ENCODE measurements at regions not wholly inside any gene's neighbourhood (a gene's known extent, or its start where the extent isn't known, plus 50 kb on each side); places are given as distances from the start of the nearest gene placed in this dataset.

DNA sequence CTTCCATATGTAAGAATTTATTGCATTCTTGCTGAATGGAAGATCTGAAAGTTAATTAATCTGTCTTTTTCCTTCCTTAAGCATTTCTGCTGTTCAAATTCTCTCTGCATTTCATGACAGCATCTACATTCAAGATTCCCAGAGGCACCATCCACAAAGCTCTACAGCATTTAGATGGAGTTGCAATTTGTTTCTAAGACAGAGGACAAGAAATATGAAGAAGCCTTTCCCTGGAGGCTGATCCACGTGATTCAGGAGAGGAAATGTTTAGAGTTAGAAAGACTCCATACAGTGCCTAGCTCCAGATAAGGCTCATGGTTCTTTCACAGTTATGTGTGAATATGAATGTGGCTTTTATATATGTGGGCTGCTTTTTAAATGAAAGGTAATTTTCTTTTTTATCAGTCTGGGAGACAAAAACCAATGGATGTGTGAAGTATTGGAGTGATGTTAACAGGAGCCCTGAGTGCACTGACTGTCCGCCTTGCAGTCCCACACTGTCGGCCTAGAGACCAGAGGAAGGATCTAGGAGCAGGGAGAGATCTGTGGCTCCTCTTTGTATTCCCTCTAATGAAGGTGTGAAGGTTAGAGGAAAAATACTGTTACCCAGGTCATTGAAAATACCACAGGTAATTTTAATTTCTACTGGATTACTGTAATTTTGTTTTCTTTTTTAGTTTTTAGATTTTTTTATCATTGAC, 686.6 kb upstream of the GJE1 start:
- H3K4me3 Mint-ChIP-seq, result no peak overlapping the region
- no peaks in the 10 kb centered on the region for H3K36me3 Mint-ChIP-seq (ENCODE audit: low read depth)
- H3K27ac Mint-ChIP-seq, result no peak overlapping the region
- intact Hi-C loops (cut with micrococcal nuclease), result no loop called here
- no peaks in the 10 kb centered on the region for H3K4me1 Mint-ChIP-seq (ENCODE audit: low read depth)
- H3K9me3 Mint-ChIP-seq, result no peaks in the 10 kb centered on the region
- H3K27me3 Mint-ChIP-seq, result no peaks in the 10 kb centered on the region

DNA sequence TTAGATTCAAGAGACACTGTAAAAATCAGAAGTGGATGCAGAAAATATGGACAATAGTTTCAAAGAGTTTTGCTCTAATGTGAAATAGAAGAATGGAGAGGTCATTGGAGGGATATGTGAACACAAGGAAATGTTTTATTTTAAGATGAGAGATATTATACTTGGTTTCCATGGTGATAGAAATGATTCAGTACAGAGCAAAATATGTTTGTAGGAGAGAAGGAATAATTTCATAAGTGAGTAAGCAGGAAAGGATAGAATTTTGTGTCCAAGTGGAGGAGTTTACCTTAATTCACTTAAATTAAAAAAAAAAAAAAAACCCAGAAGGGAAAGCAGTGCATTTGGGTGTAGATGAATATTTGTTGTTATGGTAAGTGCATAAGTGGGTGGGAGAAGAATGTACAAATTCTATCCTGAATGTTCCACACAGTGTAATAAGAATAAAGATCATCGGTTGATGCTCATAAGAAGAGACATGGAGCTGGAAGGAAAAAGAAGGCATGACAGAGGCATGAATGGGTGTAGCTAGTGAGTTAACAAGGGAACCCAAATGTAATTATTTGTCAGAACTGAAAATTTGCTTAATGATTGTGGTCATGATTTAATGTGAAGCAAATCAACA, 688.9 kb upstream of the GJE1 start:
- H3K27ac Mint-ChIP-seq, result no peak overlapping the region
- H3K4me1 Mint-ChIP-seq (ENCODE audit: low read depth), result no peaks in the 10 kb centered on the region
- H3K36me3 Mint-ChIP-seq (ENCODE audit: low read depth), result no peaks in the 10 kb centered on the region
- intact Hi-C loops (cut with micrococcal nuclease), result no loop called here
- no peaks in the 10 kb centered on the region for H3K27me3 Mint-ChIP-seq
- H3K9me3 Mint-ChIP-seq, result no peaks in the 10 kb centered on the region
- no peak overlapping the region for H3K4me3 Mint-ChIP-seq

GRCh38 chr6:141443032-141443431, 689.7 kb upstream of the GJE1 start:
- intact Hi-C loops (cut with micrococcal nuclease), result no loop called here
- no peaks in the 10 kb centered on the region for H3K4me1 Mint-ChIP-seq (ENCODE audit: low read depth)
- H3K4me3 Mint-ChIP-seq, result no peak overlapping the region
- H3K27ac Mint-ChIP-seq, result no peak overlapping the region
- no peaks in the 10 kb centered on the region for H3K9me3 Mint-ChIP-seq
- no peaks in the 10 kb centered on the region for H3K27me3 Mint-ChIP-seq
- H3K36me3 Mint-ChIP-seq (ENCODE audit: low read depth), result no peaks in the 10 kb centered on the region

DNA sequence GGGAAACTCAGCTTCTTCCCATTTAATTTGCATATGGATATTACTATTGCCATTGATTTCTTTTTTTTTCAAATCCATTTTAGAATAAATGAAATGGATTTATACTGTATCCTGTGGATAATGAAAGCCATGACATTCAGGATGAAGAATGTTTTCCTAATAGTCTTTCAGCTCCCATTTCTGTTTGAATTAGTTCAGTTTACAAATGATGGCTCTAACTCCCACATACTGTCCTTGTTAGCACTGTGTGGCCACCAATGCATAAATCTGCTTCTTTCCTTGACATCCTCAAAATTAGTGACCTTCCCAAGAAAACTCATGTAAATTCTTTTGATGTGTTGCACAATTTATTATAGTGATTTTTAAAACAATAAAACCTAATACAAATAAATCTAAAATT, 693.2 kb upstream of the GJE1 start:
- H3K9me3 Mint-ChIP-seq, result no peaks in the 10 kb centered on the region
- H3K4me3 Mint-ChIP-seq, result no peak overlapping the region
- H3K27me3 Mint-ChIP-seq, result no peaks in the 10 kb centered on the region
- H3K36me3 Mint-ChIP-seq (ENCODE audit: low read depth), result no peaks in the 10 kb centered on the region
- no peaks in the 10 kb centered on the region for H3K4me1 Mint-ChIP-seq (ENCODE audit: low read depth)
- intact Hi-C loops (cut with micrococcal nuclease), result no loop called here
- no peak overlapping the region for H3K27ac Mint-ChIP-seq

- Mint-ChIP-seq H3K4me1 (ENCODE audit: low read depth) (no peaks in the 10 kb centered on the region), H3K27ac (no peak overlapping the region), H3K9me3 (no peaks in the 10 kb centered on the region), H3K27me3 (no peaks in the 10 kb centered on the region), H3K36me3 (ENCODE audit: low read depth) (no peaks in the 10 kb centered on the region), H3K4me3 (no peak overlapping the region)
- intact Hi-C loops (cut with micrococcal nuclease), result no loop called here
Observed at GRCh38 chr6:141437685-141438084, 695.0 kb upstream of the GJE1 start.

GRCh38 chr6:141437011-141437410, 695.7 kb upstream of the GJE1 start:
- no peaks in the 10 kb centered on the region for H3K27me3 Mint-ChIP-seq
- no peak overlapping the region for H3K4me3 Mint-ChIP-seq
- intact Hi-C loops (cut with micrococcal nuclease), result no loop called here
- no peak overlapping the region for H3K27ac Mint-ChIP-seq
- no peaks in the 10 kb centered on the region for H3K4me1 Mint-ChIP-seq (ENCODE audit: low read depth)
- no peaks in the 10 kb centered on the region for H3K9me3 Mint-ChIP-seq
- no peaks in the 10 kb centered on the region for H3K36me3 Mint-ChIP-seq (ENCODE audit: low read depth)

- no peaks in the 10 kb centered on the region for H3K36me3 Mint-ChIP-seq (ENCODE audit: low read depth)
- no peaks in the 10 kb centered on the region for H3K27me3 Mint-ChIP-seq
- intact Hi-C loops (cut with micrococcal nuclease), result no loop called here
- H3K27ac Mint-ChIP-seq, result no peak overlapping the region
- peaks cover 54% of the 10 kb centered on the region for H3K9me3 Mint-ChIP-seq
- H3K4me3 Mint-ChIP-seq, result no peak overlapping the region
- H3K4me1 Mint-ChIP-seq (ENCODE audit: low read depth), result no peaks in the 10 kb centered on the region
Observed at GRCh38 chr6:141426400-141426980, 706.2 kb upstream of the GJE1 start.

DNA sequence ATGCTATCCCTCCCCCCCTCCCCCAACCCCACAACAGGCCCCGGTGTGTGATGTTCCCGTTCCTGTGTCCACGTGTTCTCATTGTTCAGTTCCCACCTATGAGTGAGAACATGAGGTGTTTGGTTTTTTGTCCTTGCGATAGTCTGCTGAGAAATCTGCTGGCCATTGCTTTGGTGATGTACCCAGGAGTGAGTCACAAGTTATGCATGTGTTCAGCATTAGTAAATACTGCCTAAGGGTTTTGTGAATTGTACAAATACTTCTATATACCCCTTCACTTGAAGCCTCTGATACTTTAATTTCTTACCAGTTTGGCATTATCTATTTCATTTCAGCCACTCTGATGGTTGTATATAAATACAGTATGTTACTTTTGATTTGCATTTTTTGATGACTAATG, 711.3 kb upstream of the GJE1 start:
- intact Hi-C loops (cut with micrococcal nuclease), result no loop called here
- no peak overlapping the region for H3K4me3 Mint-ChIP-seq
- H3K27ac Mint-ChIP-seq, result no peak overlapping the region
- no peaks in the 10 kb centered on the region for H3K36me3 Mint-ChIP-seq (ENCODE audit: low read depth)
- H3K27me3 Mint-ChIP-seq, result no peaks in the 10 kb centered on the region
- H3K4me1 Mint-ChIP-seq (ENCODE audit: low read depth), result no peaks in the 10 kb centered on the region
- H3K9me3 Mint-ChIP-seq, result peaks cover 12% of the 10 kb centered on the region

- Mint-ChIP-seq H3K9me3 (no peaks in the 10 kb centered on the region), H3K36me3 (ENCODE audit: low read depth) (no peaks in the 10 kb centered on the region), H3K27me3 (no peaks in the 10 kb centered on the region), H3K4me3 (no peak overlapping the region), H3K27ac (no peak overlapping the region), H3K4me1 (ENCODE audit: low read depth) (no peaks in the 10 kb centered on the region)
- intact Hi-C loops (cut with micrococcal nuclease), result no loop called here
Observed at GRCh38 chr6:141418076-141418475, 714.6 kb upstream of the GJE1 start.

DNA sequence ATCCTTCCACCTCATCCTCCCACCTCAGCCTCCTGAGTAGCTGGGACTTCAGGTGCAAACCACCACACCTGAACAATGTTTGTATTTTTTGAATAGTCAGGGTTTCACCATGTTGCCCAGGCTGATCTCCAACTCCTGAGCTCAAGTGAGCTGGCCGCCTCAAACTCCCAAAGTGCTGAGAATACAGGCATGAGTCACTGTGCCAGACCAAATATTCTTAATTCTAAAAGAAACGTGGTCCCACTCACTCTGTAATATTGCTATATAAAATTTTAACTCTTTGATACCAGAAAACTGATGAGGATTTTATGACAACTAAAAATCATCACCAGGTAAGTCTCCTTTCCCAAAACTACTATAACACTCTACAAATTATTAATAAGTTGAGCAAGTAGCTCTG, 716.8 kb upstream of the GJE1 start:
- Mint-ChIP-seq H3K9me3 (no peaks in the 10 kb centered on the region), H3K4me1 (ENCODE audit: low read depth) (no peaks in the 10 kb centered on the region), H3K27me3 (no peaks in the 10 kb centered on the region), H3K27ac (no peak overlapping the region), H3K4me3 (no peak overlapping the region), H3K36me3 (ENCODE audit: low read depth) (no peaks in the 10 kb centered on the region)
- intact Hi-C loops (cut with micrococcal nuclease), result no loop called here

GRCh38 chr6:141413196-141413595, 719.5 kb upstream of the GJE1 start:
- H3K27me3 Mint-ChIP-seq, result no peaks in the 10 kb centered on the region
- H3K9me3 Mint-ChIP-seq, result peaks cover 12% of the 10 kb centered on the region
- no peaks in the 10 kb centered on the region for H3K36me3 Mint-ChIP-seq (ENCODE audit: low read depth)
- intact Hi-C loops (cut with micrococcal nuclease), result no loop called here
- no peaks in the 10 kb centered on the region for H3K4me1 Mint-ChIP-seq (ENCODE audit: low read depth)
- H3K4me3 Mint-ChIP-seq, result no peak overlapping the region
- no peak overlapping the region for H3K27ac Mint-ChIP-seq

GRCh38 chr6:141406761-141407160, 726.0 kb upstream of the GJE1 start:
- H3K36me3 Mint-ChIP-seq (ENCODE audit: low read depth), result no peaks in the 10 kb centered on the region
- H3K9me3 Mint-ChIP-seq, result peaks cover 16% of the 10 kb centered on the region
- no peak overlapping the region for H3K27ac Mint-ChIP-seq
- no peaks in the 10 kb centered on the region for H3K27me3 Mint-ChIP-seq
- H3K4me1 Mint-ChIP-seq (ENCODE audit: low read depth), result no peaks in the 10 kb centered on the region
- intact Hi-C loops (cut with micrococcal nuclease), result no loop called here
- no peak overlapping the region for H3K4me3 Mint-ChIP-seq

GRCh38 chr6:141403827-141404226, 728.9 kb upstream of the GJE1 start:
- H3K9me3 Mint-ChIP-seq, result peaks cover 11% of the 10 kb centered on the region
- H3K27me3 Mint-ChIP-seq, result no peaks in the 10 kb centered on the region
- no peaks in the 10 kb centered on the region for H3K36me3 Mint-ChIP-seq (ENCODE audit: low read depth)
- no peaks in the 10 kb centered on the region for H3K4me1 Mint-ChIP-seq (ENCODE audit: low read depth)
- intact Hi-C loops (cut with micrococcal nuclease), result no loop called here
- no peak overlapping the region for H3K27ac Mint-ChIP-seq
- no peak overlapping the region for H3K4me3 Mint-ChIP-seq

- H3K4me1 Mint-ChIP-seq (ENCODE audit: low read depth), result no peaks in the 10 kb centered on the region
- no peak overlapping the region for H3K27ac Mint-ChIP-seq
- H3K36me3 Mint-ChIP-seq (ENCODE audit: low read depth), result no peaks in the 10 kb centered on the region
- intact Hi-C loops (cut with micrococcal nuclease), result no loop called here
- H3K4me3 Mint-ChIP-seq, result no peak overlapping the region
- H3K9me3 Mint-ChIP-seq, result peaks cover 4% of the 10 kb centered on the region
- H3K27me3 Mint-ChIP-seq, result no peaks in the 10 kb centered on the region
Observed at GRCh38 chr6:141403103-141403502, 729.6 kb upstream of the GJE1 start.

- H3K27ac Mint-ChIP-seq, result no peak overlapping the region
- no peaks in the 10 kb centered on the region for H3K27me3 Mint-ChIP-seq
- H3K4me3 Mint-ChIP-seq, result no peak overlapping the region
- no peaks in the 10 kb centered on the region for H3K36me3 Mint-ChIP-seq (ENCODE audit: low read depth)
- no peaks in the 10 kb centered on the region for H3K9me3 Mint-ChIP-seq
- intact Hi-C loops (cut with micrococcal nuclease), result no loop called here
- no peaks in the 10 kb centered on the region for H3K4me1 Mint-ChIP-seq (ENCODE audit: low read depth)
Observed at GRCh38 chr6:141402489-141402888, 730.2 kb upstream of the GJE1 start.

Measured in dendritic cell treated with granulocyte-macrophage colony-stimulating factor and Interleukin-4, amounts not matched to agents 40 ng/mL and 50 ng/mL, for 4 days (primary cell).